AG10803 (cell line): ENCODE measurements at regions not wholly inside any gene's neighbourhood (a gene's known extent, or its start where the extent isn't known, plus 50 kb on each side); places are given as distances from the start of the nearest gene placed in this dataset.

Source experiments
- DNase-seq: peaks from one replicate; pipeline ENCODE4 v3.0.0; 2010; ENCODE audit warnings: low read depth
- H3K4me3 ChIP-seq: 2 replicates; pipeline ENCODE4 v1.5.1; 2011; ENCODE audit warnings: mild to moderate bottlenecking, low read length, control low read depth
- TF ChIP-seq, protein P1 (sequence below): conservative IDR thresholded peaks from 2 replicates; pipeline ENCODE4 v1.5.1; 2011; ENCODE audit warnings: mild to moderate bottlenecking, low read length, control low read depth, inconsistent platforms

GRCh38 chr2:210816769-210817168 is 260.4 kb downstream of the CPS1 start:
- no peak for DNase-seq
- TF ChIP-seq, protein P1, sequence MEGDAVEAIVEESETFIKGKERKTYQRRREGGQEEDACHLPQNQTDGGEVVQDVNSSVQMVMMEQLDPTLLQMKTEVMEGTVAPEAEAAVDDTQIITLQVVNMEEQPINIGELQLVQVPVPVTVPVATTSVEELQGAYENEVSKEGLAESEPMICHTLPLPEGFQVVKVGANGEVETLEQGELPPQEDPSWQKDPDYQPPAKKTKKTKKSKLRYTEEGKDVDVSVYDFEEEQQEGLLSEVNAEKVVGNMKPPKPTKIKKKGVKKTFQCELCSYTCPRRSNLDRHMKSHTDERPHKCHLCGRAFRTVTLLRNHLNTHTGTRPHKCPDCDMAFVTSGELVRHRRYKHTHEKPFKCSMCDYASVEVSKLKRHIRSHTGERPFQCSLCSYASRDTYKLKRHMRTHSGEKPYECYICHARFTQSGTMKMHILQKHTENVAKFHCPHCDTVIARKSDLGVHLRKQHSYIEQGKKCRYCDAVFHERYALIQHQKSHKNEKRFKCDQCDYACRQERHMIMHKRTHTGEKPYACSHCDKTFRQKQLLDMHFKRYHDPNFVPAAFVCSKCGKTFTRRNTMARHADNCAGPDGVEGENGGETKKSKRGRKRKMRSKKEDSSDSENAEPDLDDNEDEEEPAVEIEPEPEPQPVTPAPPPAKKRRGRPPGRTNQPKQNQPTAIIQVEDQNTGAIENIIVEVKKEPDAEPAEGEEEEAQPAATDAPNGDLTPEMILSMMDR: no peak
- no peak overlapping the region for H3K4me3 ChIP-seq

GRCh38 chr2:210818473-210818872 is 262.1 kb downstream of the CPS1 start:
- H3K4me3 ChIP-seq: no peak overlapping the region
- TF ChIP-seq, protein P1: no peak
- DNase-seq: no peak

GRCh38 chr2:210833403-210833802 is 277.0 kb downstream of the CPS1 start:
- no peak for DNase-seq
- TF ChIP-seq, protein P1: no peak

GRCh38 chr2:210839034-210839433 is 282.6 kb downstream of the CPS1 start:
- DNase-seq: no peak
- no peak overlapping the region for H3K4me3 ChIP-seq
- TF ChIP-seq, protein P1: no peak

More at GRCh38 chr2:210833403-210833802, 277.0 kb downstream of the CPS1 start:
- H3K4me3 ChIP-seq: no peak overlapping the region

- no peak for DNase-seq
- no peak overlapping the region for H3K4me3 ChIP-seq
- TF ChIP-seq, protein P1: no peak
Measured at GRCh38 chr2:210839450-210839849, 283.1 kb downstream of the CPS1 start.

GRCh38 chr2:210842896-210843295 is 286.5 kb downstream of the CPS1 start:
- no peak overlapping the region for H3K4me3 ChIP-seq
- no peak for DNase-seq
- TF ChIP-seq, protein P1: no peak

DNA sequence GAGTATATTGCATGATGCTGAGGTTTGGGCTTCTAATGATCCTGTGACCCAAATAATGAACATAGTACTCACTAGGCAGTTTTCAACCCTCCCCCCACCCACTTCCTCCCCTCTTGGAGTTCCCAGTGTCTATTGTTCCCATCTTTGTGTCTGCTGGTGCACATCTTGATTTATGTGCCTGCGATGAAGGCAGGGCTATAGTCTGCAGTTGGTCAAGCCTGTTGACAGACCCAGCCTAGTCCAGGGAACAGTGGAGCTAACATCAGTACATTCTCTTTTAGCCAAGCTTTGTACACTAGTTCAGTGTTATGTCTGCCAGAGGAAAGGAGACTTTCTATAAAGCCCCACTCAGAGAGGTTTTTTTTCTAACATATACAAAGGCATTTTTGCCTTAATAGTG is 287.6 kb downstream of the CPS1 start:
- H3K4me3 ChIP-seq: no peak overlapping the region
- no peak for DNase-seq
- TF ChIP-seq, protein P1: no peak
